SK-N-MC (cell line): ENCODE measurements at regions not wholly inside any gene's neighbourhood (a gene's known extent, or its start where the extent isn't known, plus 50 kb on each side); places are given as distances from the start of the nearest gene placed in this dataset.

Experiments used
- DNase-seq: peaks from one replicate; pipeline ENCODE4 v3.0.0-alpha.2; 2011; ENCODE audit warnings: low read depth, low spot score
- H3K27ac ChIP-seq: fragments of 200-600 bp; sonication (generic); 2 replicates; pipeline ENCODE4 v1.5.1; 2016; ENCODE audit warnings: mixed run types
- H3K36me3 ChIP-seq: fragments of 200-600 bp; sonication (generic); 2 replicates; pipeline ENCODE4 v1.6.1; 2017; ENCODE audit warnings: antibody characterized with exemption, low read length, mixed read lengths; ENCODE audit not compliant: insufficient read depth
- H3K4me3 ChIP-seq: fragments of 200-600 bp; sonication (generic); 2 replicates; pipeline ENCODE4 v1.5.1; 2016
- H3K9ac ChIP-seq: fragments of 200-600 bp; sonication (generic); 2 replicates; pipeline ENCODE4 v1.8.0; 2017; ENCODE audit warnings: mixed run types, mixed read lengths; ENCODE audit not compliant: insufficient read length
- H3K9me3 ChIP-seq: fragments of 200-600 bp; sonication (generic); 2 replicates; pipeline ENCODE4 v1.6.1; 2017; ENCODE audit warnings: low read depth, mild to moderate bottlenecking, antibody characterized with exemption, low read length, moderate library complexity, mixed read lengths
- EZH2 ChIP-seq: fragments of 200-600 bp; sonication (generic); IDR thresholded peaks from one replicate; pipeline ENCODE4 v1.6.1; 2017; ENCODE audit warnings: antibody characterized with exemption
- FOXP2 ChIP-seq: optimal IDR thresholded peaks from 2 replicates; pipeline ENCODE3; 2011; ENCODE audit warnings: mild to moderate bottlenecking, moderate library complexity; ENCODE audit not compliant: insufficient read depth; ENCODE audit errors: extremely low read length, control extremely low read depth
- POLR2AphosphoS5 ChIP-seq: IDR thresholded peaks from 2 replicates; pipeline ENCODE4 v1.6.1; 2012; ENCODE audit warnings: mild to moderate bottlenecking, low read depth, low read length, borderline replicate concordance

- TF ChIP-seq FOXP2 (no peak), POLR2AphosphoS5 (no peak), EZH2 (no peak)
- no peaks in the 10 kb centered on the region for H3K9me3 ChIP-seq
Measured at GRCh38 chr16:73308771-73309170, 260.8 kb upstream of the ZFHX3 start.

GRCh38 chr16:73306901-73307413 lies 259.0 kb upstream of the ZFHX3 start:
- Histone ChIP-seq H3K9me3 (no peaks in the 10 kb centered on the region), H3K4me3 (no peak overlapping the region), H3K36me3 (no peaks in the 10 kb centered on the region), H3K9ac (no peak overlapping the region), H3K27ac (no peak overlapping the region)
- TF ChIP-seq FOXP2 (no peak), POLR2AphosphoS5 (no peak), EZH2 (no peak)
- no peak for DNase-seq

More at GRCh38 chr16:73308771-73309170, 260.8 kb upstream of the ZFHX3 start:
- no peaks in the 10 kb centered on the region for H3K36me3 ChIP-seq
- H3K4me3 ChIP-seq = no peak overlapping the region
- no peak overlapping the region for H3K27ac ChIP-seq
- no peak overlapping the region for H3K9ac ChIP-seq
- no peak for DNase-seq

- Histone ChIP-seq H3K27ac (no peak overlapping the region), H3K9me3 (no peaks in the 10 kb centered on the region), H3K4me3 (no peak overlapping the region), H3K36me3 (no peaks in the 10 kb centered on the region), H3K9ac (no peak overlapping the region)
- TF ChIP-seq EZH2 (no peak), FOXP2 (no peak), POLR2AphosphoS5 (no peak)
- DNase-seq = no peak
Measured at GRCh38 chr16:73304008-73304774, 256.3 kb upstream of the ZFHX3 start.

GRCh38 chr16:73302942-73303341 lies 255.0 kb upstream of the ZFHX3 start:
- no peak for DNase-seq
- no peak overlapping the region for H3K9ac ChIP-seq
- TF ChIP-seq POLR2AphosphoS5 (no peak), EZH2 (no peak), FOXP2 (no peak)

GRCh38 chr16:73301984-73302383 lies 254.1 kb upstream of the ZFHX3 start:
- H3K4me3 ChIP-seq = no peak overlapping the region
- no peak overlapping the region for H3K27ac ChIP-seq
- H3K36me3 ChIP-seq = no peaks in the 10 kb centered on the region
- no peak for TF ChIP-seq POLR2AphosphoS5
- TF ChIP-seq EZH2 = no peak
- no peak for TF ChIP-seq FOXP2
- DNase-seq = no peak
- no peak overlapping the region for H3K9ac ChIP-seq
- no peaks in the 10 kb centered on the region for H3K9me3 ChIP-seq

More at GRCh38 chr16:73302942-73303341, 255.0 kb upstream of the ZFHX3 start:
- no peak overlapping the region for H3K27ac ChIP-seq
- H3K9me3 ChIP-seq = no peaks in the 10 kb centered on the region
- no peaks in the 10 kb centered on the region for H3K36me3 ChIP-seq
- H3K4me3 ChIP-seq = no peak overlapping the region

- Histone ChIP-seq H3K9ac (no peak overlapping the region), H3K9me3 (no peaks in the 10 kb centered on the region), H3K36me3 (no peaks in the 10 kb centered on the region), H3K27ac (no peak overlapping the region), H3K4me3 (no peak overlapping the region)
- no peak for TF ChIP-seq FOXP2
- TF ChIP-seq POLR2AphosphoS5 = no peak
- no peak for TF ChIP-seq EZH2
- no peak for DNase-seq
Measured at GRCh38 chr16:73299346-73299745, 251.4 kb upstream of the ZFHX3 start.

- TF ChIP-seq POLR2AphosphoS5 (no peak), FOXP2 (no peak), EZH2 (no peak)
- Histone ChIP-seq H3K27ac (no peak overlapping the region), H3K9me3 (no peaks in the 10 kb centered on the region), H3K4me3 (no peak overlapping the region), H3K9ac (no peak overlapping the region), H3K36me3 (no peaks in the 10 kb centered on the region)
- no peak for DNase-seq
Measured at GRCh38 chr16:73298562-73298961, 250.6 kb upstream of the ZFHX3 start.

- H3K27ac ChIP-seq = no peak overlapping the region
- no peak overlapping the region for H3K9ac ChIP-seq
- no peak for TF ChIP-seq EZH2
- TF ChIP-seq POLR2AphosphoS5 = no peak
- TF ChIP-seq FOXP2 = no peak
- DNase-seq = no peak
- no peaks in the 10 kb centered on the region for H3K9me3 ChIP-seq
- no peaks in the 10 kb centered on the region for H3K36me3 ChIP-seq
- no peak overlapping the region for H3K4me3 ChIP-seq
Measured at GRCh38 chr16:73290258-73290657, 242.3 kb upstream of the ZFHX3 start.
